ENCODE measurements at regions not wholly inside any gene's neighbourhood (a gene's known extent, or its start where the extent isn't known, plus 50 kb on each side); places are given as distances from the start of the nearest gene placed in this dataset.

DNA sequence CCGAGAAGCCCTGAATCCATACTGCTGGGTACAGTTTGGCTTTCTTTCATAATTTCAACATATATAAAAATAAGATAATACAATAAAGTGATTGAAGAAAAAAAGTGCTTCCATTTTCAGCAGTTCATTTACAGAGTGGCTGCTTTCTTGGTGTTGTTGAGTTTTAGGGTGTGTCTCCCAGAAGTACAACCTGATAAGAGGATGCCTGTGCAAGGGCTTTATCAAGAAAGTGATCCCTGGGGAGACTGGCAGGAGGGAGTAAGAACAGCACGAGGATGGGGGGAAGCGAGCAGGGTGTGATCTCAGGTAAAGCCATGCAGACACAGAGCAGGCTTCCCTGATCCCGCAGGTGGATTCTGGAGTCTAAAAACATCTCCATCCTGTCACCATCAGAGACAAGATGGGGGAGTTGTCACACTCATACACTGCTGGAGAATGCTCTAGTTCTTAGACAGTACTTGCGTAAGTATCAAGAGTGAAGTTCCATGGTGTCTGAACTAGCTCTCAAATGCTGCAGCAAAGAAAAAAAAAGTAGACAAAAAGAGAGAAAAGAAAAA is 395.9 kb downstream of the CDH26 start:
- TF ChIP-seq, protein P1, sequence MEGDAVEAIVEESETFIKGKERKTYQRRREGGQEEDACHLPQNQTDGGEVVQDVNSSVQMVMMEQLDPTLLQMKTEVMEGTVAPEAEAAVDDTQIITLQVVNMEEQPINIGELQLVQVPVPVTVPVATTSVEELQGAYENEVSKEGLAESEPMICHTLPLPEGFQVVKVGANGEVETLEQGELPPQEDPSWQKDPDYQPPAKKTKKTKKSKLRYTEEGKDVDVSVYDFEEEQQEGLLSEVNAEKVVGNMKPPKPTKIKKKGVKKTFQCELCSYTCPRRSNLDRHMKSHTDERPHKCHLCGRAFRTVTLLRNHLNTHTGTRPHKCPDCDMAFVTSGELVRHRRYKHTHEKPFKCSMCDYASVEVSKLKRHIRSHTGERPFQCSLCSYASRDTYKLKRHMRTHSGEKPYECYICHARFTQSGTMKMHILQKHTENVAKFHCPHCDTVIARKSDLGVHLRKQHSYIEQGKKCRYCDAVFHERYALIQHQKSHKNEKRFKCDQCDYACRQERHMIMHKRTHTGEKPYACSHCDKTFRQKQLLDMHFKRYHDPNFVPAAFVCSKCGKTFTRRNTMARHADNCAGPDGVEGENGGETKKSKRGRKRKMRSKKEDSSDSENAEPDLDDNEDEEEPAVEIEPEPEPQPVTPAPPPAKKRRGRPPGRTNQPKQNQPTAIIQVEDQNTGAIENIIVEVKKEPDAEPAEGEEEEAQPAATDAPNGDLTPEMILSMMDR (IDR thresholded peaks at IDR 0.05; ENCODE audit: low read length): no peak
- no peak for TF ChIP-seq EZH2 (optimal IDR thresholded peaks at IDR 0.05; ENCODE audit: low read depth, low read length)
